NB4 (cell line): ENCODE measurements at regions not wholly inside any gene's neighbourhood (a gene's known extent, or its start where the extent isn't known, plus 50 kb on each side); places are given as distances from the start of the nearest gene placed in this dataset.

ENCODE experiments used
- DNase-seq: peaks from one replicate; pipeline ENCODE4 v3.0.0; 2010; ENCODE audit warnings: low read depth
- H3K4me3 ChIP-seq: one replicate; pipeline ENCODE4 v1.5.1; 2011; ENCODE audit warnings: mild to moderate bottlenecking, low read depth, low read length, moderate library complexity
- CTCF ChIP-seq: IDR thresholded peaks from one replicate; pipeline ENCODE4 v1.5.1; 2012; ENCODE audit warnings: low read depth, low read length
- MAX ChIP-seq: IDR thresholded peaks from 2 replicates; pipeline ENCODE4 v1.6.1; 2011; ENCODE audit warnings: low read depth, low read length
- MYC ChIP-seq: IDR thresholded peaks from 2 replicates; pipeline ENCODE4 v1.6.1; 2011; ENCODE audit warnings: low read depth, low read length
- POLR2A ChIP-seq: IDR thresholded peaks from 2 replicates; pipeline ENCODE4 v1.6.1; 2011; ENCODE audit warnings: mild to moderate bottlenecking; ENCODE audit not compliant: insufficient read length; ENCODE audit errors: extremely low read depth

- DNase-seq = no peak
- TF ChIP-seq CTCF = no peak
- TF ChIP-seq POLR2A = no peak
- TF ChIP-seq MYC = no peak
- TF ChIP-seq MAX = no peak
- no peak overlapping the region for H3K4me3 ChIP-seq
Measured at GRCh38 chrX:69069876-69070275, 95.4 kb downstream of the PJA1 start.

- DNase-seq = no peak
- TF ChIP-seq MAX (no peak), CTCF (no peak), POLR2A (no peak), MYC (no peak)
- no peak overlapping the region for H3K4me3 ChIP-seq
Measured at GRCh38 chrX:69069086-69069445, 96.2 kb downstream of the PJA1 start.

- no peak for TF ChIP-seq POLR2A
- TF ChIP-seq MAX = no peak
- TF ChIP-seq MYC = no peak
- no peak for TF ChIP-seq CTCF
- no peak for DNase-seq
Measured at GRCh38 chrX:69068301-69069085, 96.8 kb downstream of the PJA1 start.

GRCh38 chrX:69067841-69068240 is 97.4 kb downstream of the PJA1 start:
- no peak for TF ChIP-seq MAX
- no peak for DNase-seq

More at GRCh38 chrX:69068301-69069085, 96.8 kb downstream of the PJA1 start:
- no peak overlapping the region for H3K4me3 ChIP-seq

GRCh38 chrX:69066966-69067525 is 98.2 kb downstream of the PJA1 start:
- no peak for TF ChIP-seq POLR2A
- no peak for TF ChIP-seq MYC
- no peak for TF ChIP-seq CTCF
- TF ChIP-seq MAX = no peak
- DNase-seq = no peak
- no peak overlapping the region for H3K4me3 ChIP-seq

More at GRCh38 chrX:69067841-69068240, 97.4 kb downstream of the PJA1 start:
- no peak overlapping the region for H3K4me3 ChIP-seq

GRCh38 chrX:69066021-69066757 is 99.1 kb downstream of the PJA1 start:
- DNase-seq = no peak
- TF ChIP-seq CTCF = no peak
- no peak for TF ChIP-seq MAX
- TF ChIP-seq MYC = no peak
- TF ChIP-seq POLR2A = no peak
- H3K4me3 ChIP-seq = no peak overlapping the region
